K562 (cell line): ENCODE measurements at regions not wholly inside any gene's neighbourhood (a gene's known extent, or its start where the extent isn't known, plus 50 kb on each side); places are given as distances from the start of the nearest gene placed in this dataset.

Experiments
- ARID1B ChIP-seq: fragments of 450-650 bp; IDR thresholded peaks from 2 replicates; pipeline ENCODE4 v1.6.1; 2016; ENCODE audit warnings: antibody characterized with exemption, mild to moderate bottlenecking, inconsistent platforms
- HEY1 ChIP-seq: fragments of 250-450 bp; sonication (Bioruptor Pico); IDR thresholded peaks from 2 replicates; pipeline ENCODE4 v1.5.0; 2020; ENCODE audit warnings: mild to moderate bottlenecking, moderate library complexity, borderline replicate concordance
- MBD2 ChIP-seq: sonication (generic); IDR thresholded peaks from 2 replicates; pipeline ENCODE4 v1.6.1; 2016; ENCODE audit warnings: low read depth, borderline replicate concordance
- SREBF1 ChIP-seq: fragments of 150-350 bp; IDR thresholded peaks from 2 replicates; pipeline ENCODE4 v1.6.1; 2014; ENCODE audit warnings: antibody characterized with exemption, low read depth, low read length, borderline replicate concordance
- ZNF318 ChIP-seq, 2 experiments: fragments of 450-650 bp; IDR thresholded peaks; 2 replicates each; pipeline ENCODE4 v1.6.1; 2016; ENCODE audit warnings: mild to moderate bottlenecking in 2 of 2, borderline replicate concordance in 1 of 2, low read depth in 1 of 2, moderate library complexity in 1 of 2

GRCh38 chr10:64081947-64082482 is 560.8 kb downstream of the REEP3 start (continued):
- TF ChIP-seq ZNF318 (IDR thresholded peaks at IDR 0.05; ENCODE audit: borderline replicate concordance in 1 of 2, low read depth in 1 of 2) (no peak), ARID1B (no peak), HEY1 (CRISPR knock-in tag) (no peak), MBD2 (no peak), SREBF1 (no peak)
